ENCODE measurements at regions not wholly inside any gene's neighbourhood (a gene's known extent, or its start where the extent isn't known, plus 50 kb on each side); places are given as distances from the start of the nearest gene placed in this dataset.

- TF ChIP-seq CTCF (conservative IDR thresholded peaks at IDR 0.05; ENCODE audit: low read length) (no peak), EZH2phosphoT487 (IDR thresholded peaks at IDR 0.05; ENCODE audit: borderline replicate concordance) (no peak)
These were observed 81.7 kb upstream of the CCDC91 start for GRCh38 chr12:28108599-28108998.
